Activated B cell treated with CpG ODN at 0.5 μM for 24 hours (primary cell): ENCODE measurements at regions not wholly inside any gene's neighbourhood (a gene's known extent, or its start where the extent isn't known, plus 50 kb on each side); places are given as distances from the start of the nearest gene placed in this dataset.

Experiments
- ATAC-seq: fragments of 200-7000 bp; cut with Tn5 transposase; one replicate; pipeline ENCODE4 v1.10.0; 2021; ENCODE audit warnings: low read depth, mild to moderate bottlenecking, moderate library complexity
- CTCF ChIA-PET: fragments of 350-600 bp; sonication (Branson Sonifier 250); formaldehyde crosslinking; loops from one replicate; lab custom pipeline; 2021; ENCODE audit warnings: antibody characterized with exemption; lab: Charles Lee
- POLR2A ChIA-PET: fragments of 350-600 bp; sonication (Branson Sonifier 250); formaldehyde crosslinking; loops from one replicate; lab custom pipeline; 2021; ENCODE audit warnings: antibody characterized with exemption; lab: Charles Lee
- DNase-seq: peaks from one replicate; pipeline ENCODE4 v3.0.0; 2022
- H3K27ac Mint-ChIP-seq: one replicate; pipeline ENCODE4 v1.8.0; 2020; ENCODE audit warnings: mixed read lengths
- H3K27me3 Mint-ChIP-seq: one replicate; pipeline ENCODE4 v1.8.0; 2021; ENCODE audit warnings: mixed read lengths
- H3K36me3 Mint-ChIP-seq: one replicate; pipeline ENCODE4 v1.8.0; 2021; ENCODE audit warnings: low read depth, mixed read lengths
- H3K4me1 Mint-ChIP-seq: one replicate; pipeline ENCODE4 v1.8.0; 2021; ENCODE audit warnings: mixed read lengths
- H3K4me3 Mint-ChIP-seq: one replicate; pipeline ENCODE4 v1.8.0; 2020; ENCODE audit warnings: mild to moderate bottlenecking, mixed read lengths
- H3K9me3 Mint-ChIP-seq: one replicate; pipeline ENCODE4 v1.8.0; 2020; ENCODE audit warnings: mixed read lengths
- CTCF ChIP-seq: fragments of 200-600 bp; IDR thresholded peaks from one replicate; pipeline ENCODE4 v1.8.0; 2022; ENCODE audit warnings: antibody characterized with exemption, mild to moderate bottlenecking
- intact Hi-C: fragments of 100-400 bp; cut with micrococcal nuclease; formaldehyde crosslinking; loops from one replicate; pipeline ENCODE4 v1.15.1; 2024

GRCh38 chr6:6508643-6509042, 79.9 kb upstream of the LY86 start:
- CTCF ChIA-PET, result no interaction called here
- intact Hi-C loops, result no loop called here
- TF ChIP-seq CTCF, result no peak
- Mint-ChIP-seq H3K27ac (no peak overlapping the region), H3K27me3 (peaks cover 4% of the 10 kb centered on the region), H3K4me3 (no peak overlapping the region), H3K4me1 (no peaks in the 10 kb centered on the region), H3K36me3 (no peaks in the 10 kb centered on the region), H3K9me3 (no peaks in the 10 kb centered on the region)
- DNase-seq (no peak), ATAC-seq (no peak)
- POLR2A ChIA-PET, result no interaction called here

GRCh38 chr6:6509284-6509683, 79.2 kb upstream of the LY86 start:
- DNase-seq (no peak), ATAC-seq (no peak)
- no peaks in the 10 kb centered on the region for H3K4me1 Mint-ChIP-seq
- H3K9me3 Mint-ChIP-seq, result no peaks in the 10 kb centered on the region
- intact Hi-C loops, result no loop called here
- ChIA-PET POLR2A (no interaction called here), CTCF (no interaction called here)
- H3K27ac Mint-ChIP-seq, result no peak overlapping the region
- H3K27me3 Mint-ChIP-seq, result peaks cover 6% of the 10 kb centered on the region
- no peak for TF ChIP-seq CTCF
- no peak overlapping the region for H3K4me3 Mint-ChIP-seq
- no peaks in the 10 kb centered on the region for H3K36me3 Mint-ChIP-seq

- ATAC-seq (no peak), DNase-seq (no peak)
- Mint-ChIP-seq H3K27ac (no peak overlapping the region), H3K4me1 (no peaks in the 10 kb centered on the region), H3K27me3 (peaks cover 18% of the 10 kb centered on the region), H3K9me3 (no peaks in the 10 kb centered on the region), H3K4me3 (no peak overlapping the region), H3K36me3 (no peaks in the 10 kb centered on the region)
- TF ChIP-seq CTCF, result no peak
- CTCF ChIA-PET, result interaction anchor here (0.5 to 1.2 kb wide), 2 partner anchors 34 to 285 kb away, joined by 3 to 4 read pairs; no protein-coding TSS in a partner anchor
- POLR2A ChIA-PET, result no interaction called here
- intact Hi-C loops, result no loop called here
These were observed 75.8 kb upstream of the LY86 start for GRCh38 chr6:6512711-6513110.

- CTCF ChIA-PET, result no interaction called here
- Mint-ChIP-seq H3K27ac (no peak overlapping the region), H3K27me3 (peaks cover 28% of the 10 kb centered on the region), H3K9me3 (no peaks in the 10 kb centered on the region), H3K36me3 (no peaks in the 10 kb centered on the region), H3K4me3 (no peak overlapping the region), H3K4me1 (no peaks in the 10 kb centered on the region)
- intact Hi-C loops, result no loop called here
- ATAC-seq (no peak), DNase-seq (no peak)
- POLR2A ChIA-PET, result no interaction called here
- TF ChIP-seq CTCF, result no peak
These were observed 72.6 kb upstream of the LY86 start for GRCh38 chr6:6515691-6516607.

GRCh38 chr6:6516666-6517458, 71.7 kb upstream of the LY86 start:
- intact Hi-C loops, result no loop called here
- Mint-ChIP-seq H3K9me3 (no peaks in the 10 kb centered on the region), H3K4me3 (no peak overlapping the region), H3K4me1 (no peaks in the 10 kb centered on the region), H3K27ac (no peak overlapping the region), H3K36me3 (no peaks in the 10 kb centered on the region), H3K27me3 (peaks cover 29% of the 10 kb centered on the region)
- ATAC-seq, result no peak
- ChIA-PET CTCF (no interaction called here), POLR2A (no interaction called here)
- TF ChIP-seq CTCF, result no peak
- DNase-seq, result no peak
